MM.1S (cell line): ENCODE measurements at regions not wholly inside any gene's neighbourhood (a gene's known extent, or its start where the extent isn't known, plus 50 kb on each side); places are given as distances from the start of the nearest gene placed in this dataset.

Experiments
- DNase-seq: peaks from one replicate; pipeline ENCODE4 v3.0.0-alpha.2; 2015
- H2AFZ ChIP-seq: fragments of 300-600 bp; sonication (generic); 2 replicates; pipeline ENCODE4 v1.6.0; 2016; ENCODE audit warnings: antibody characterized with exemption, low read length
- H3F3A ChIP-seq: fragments of 300-600 bp; sonication (generic); 2 replicates; pipeline ENCODE4 v1.6.1; 2016; ENCODE audit warnings: mild to moderate bottlenecking, antibody characterized with exemption, low read length, moderate library complexity, mixed read lengths; ENCODE audit not compliant: insufficient read depth
- H3K27ac ChIP-seq: fragments of 300-600 bp; sonication (generic); 2 replicates; pipeline ENCODE4 v1.5.1; 2016; ENCODE audit warnings: mild to moderate bottlenecking, low read length
- H3K27me3 ChIP-seq: fragments of 300-600 bp; sonication (generic); replicated peaks from 2 replicates; pipeline ENCODE4 v1.6.0; 2016; ENCODE audit warnings: low read length; ENCODE audit not compliant: insufficient read depth
- H3K36me3 ChIP-seq: fragments of 300-600 bp; sonication (generic); replicated peaks from 2 replicates; pipeline ENCODE4 v1.6.1; 2016; ENCODE audit warnings: mild to moderate bottlenecking, low read length, mixed read lengths; ENCODE audit not compliant: insufficient read depth
- H3K4me1 ChIP-seq: fragments of 300-600 bp; sonication (generic); 2 replicates; pipeline ENCODE4 v1.6.1; 2016; ENCODE audit warnings: low read length, mixed read lengths
- H3K4me2 ChIP-seq: fragments of 300-600 bp; sonication (generic); 2 replicates; pipeline ENCODE4 v1.6.0; 2016; ENCODE audit warnings: low read depth, low read length
- H3K4me3 ChIP-seq: fragments of 300-600 bp; sonication (generic); 2 replicates; pipeline ENCODE4 v1.5.1; 2016; ENCODE audit warnings: low read length, mixed read lengths
- H3K79me2 ChIP-seq: fragments of 300-600 bp; sonication (generic); 2 replicates; pipeline ENCODE4 v1.6.1; 2016; ENCODE audit warnings: mixed run types, low read length, mixed read lengths
- H3K9ac ChIP-seq: fragments of 300-600 bp; sonication (generic); 2 replicates; pipeline ENCODE4 v1.6.1; 2016; ENCODE audit warnings: low read length, mixed read lengths
- H3K9me2 ChIP-seq: fragments of 300-600 bp; sonication (generic); replicated peaks from 2 replicates; pipeline ENCODE4 v1.6.1; 2016; ENCODE audit warnings: mild to moderate bottlenecking, low read length, mixed read lengths; ENCODE audit not compliant: insufficient read depth
- H3K9me3 ChIP-seq: fragments of 300-600 bp; sonication (generic); replicated peaks from 2 replicates; pipeline ENCODE4 v1.6.1; 2016; ENCODE audit warnings: mild to moderate bottlenecking, low read length, mixed read lengths; ENCODE audit not compliant: insufficient read depth
- H4K20me1 ChIP-seq: fragments of 300-600 bp; sonication (generic); 2 replicates; pipeline ENCODE4 v1.6.1; 2016; ENCODE audit warnings: mild to moderate bottlenecking, low read length, moderate library complexity, mixed read lengths; ENCODE audit not compliant: insufficient read depth
- CTCF ChIP-seq: fragments of 300-600 bp; sonication (generic); IDR thresholded peaks from 2 replicates; pipeline ENCODE4 v1.5.1; 2016; ENCODE audit warnings: antibody characterized with exemption, low read length, mixed read lengths
- EZH2 ChIP-seq: fragments of 300-600 bp; sonication (generic); optimal IDR thresholded peaks from 2 replicates; pipeline ENCODE3; 2017; ENCODE audit warnings: low read depth, mild to moderate bottlenecking, antibody characterized with exemption, low read length, mixed read lengths
- EZH2phosphoT487 ChIP-seq: fragments of 300-600 bp; sonication (generic); IDR thresholded peaks from 2 replicates; pipeline ENCODE4 v1.6.1; 2018; ENCODE audit warnings: antibody characterized with exemption, low read length

GRCh38 chr5:164373876-164374275, 868.5 kb downstream of the MAT2B start:
- H3K27ac ChIP-seq: no peak overlapping the region
- no peaks in the 10 kb centered on the region for H3K4me1 ChIP-seq
- no peak for DNase-seq

GRCh38 chr5:164375051-164375450, 869.6 kb downstream of the MAT2B start:
- no peak overlapping the region for H2AFZ ChIP-seq

More at GRCh38 chr5:164373876-164374275, 868.5 kb downstream of the MAT2B start:
- TF ChIP-seq CTCF (no peak), EZH2phosphoT487 (no peak), EZH2 (no peak)
- Histone ChIP-seq H3K4me3 (no peak overlapping the region), H2AFZ (no peak overlapping the region), H3K79me2 (no peaks in the 10 kb centered on the region), H3K4me2 (no peak overlapping the region), H3K36me3 (no peaks in the 10 kb centered on the region), H3K9me2 (no peaks in the 10 kb centered on the region), H3F3A (no peaks in the 10 kb centered on the region), H3K9ac (no peak overlapping the region), H3K27me3 (no peaks in the 10 kb centered on the region), H4K20me1 (no peaks in the 10 kb centered on the region), H3K9me3 (no peaks in the 10 kb centered on the region)

GRCh38 chr5:164376843-164377242, 871.4 kb downstream of the MAT2B start:
- Histone ChIP-seq H3K36me3 (no peaks in the 10 kb centered on the region), H4K20me1 (no peaks in the 10 kb centered on the region), H3K27ac (no peak overlapping the region), H3K4me1 (no peaks in the 10 kb centered on the region), H3F3A (no peaks in the 10 kb centered on the region), H3K9me2 (no peaks in the 10 kb centered on the region), H3K4me2 (no peak overlapping the region), H2AFZ (no peak overlapping the region), H3K9me3 (no peaks in the 10 kb centered on the region), H3K9ac (no peak overlapping the region), H3K27me3 (no peaks in the 10 kb centered on the region), H3K4me3 (no peak overlapping the region), H3K79me2 (no peaks in the 10 kb centered on the region)
- no peak for TF ChIP-seq EZH2phosphoT487
- TF ChIP-seq CTCF: no peak
- no peak for TF ChIP-seq EZH2
- no peak for DNase-seq

More at GRCh38 chr5:164375051-164375450, 869.6 kb downstream of the MAT2B start:
- no peaks in the 10 kb centered on the region for H3K9me3 ChIP-seq
- no peaks in the 10 kb centered on the region for H3K9me2 ChIP-seq
- no peaks in the 10 kb centered on the region for H3K27me3 ChIP-seq
- H3K27ac ChIP-seq: no peak overlapping the region
- no peak for DNase-seq
- H3K4me1 ChIP-seq: no peaks in the 10 kb centered on the region
- H3K4me2 ChIP-seq: no peak overlapping the region
- TF ChIP-seq CTCF (no peak), EZH2phosphoT487 (no peak), EZH2 (no peak)
- H3K9ac ChIP-seq: no peak overlapping the region
- H3K36me3 ChIP-seq: no peaks in the 10 kb centered on the region
- H4K20me1 ChIP-seq: no peaks in the 10 kb centered on the region
- no peak overlapping the region for H3K4me3 ChIP-seq
- H3K79me2 ChIP-seq: no peaks in the 10 kb centered on the region
- no peaks in the 10 kb centered on the region for H3F3A ChIP-seq
